IMR-90 (cell line): ENCODE measurements at regions not wholly inside any gene's neighbourhood (a gene's known extent, or its start where the extent isn't known, plus 50 kb on each side); places are given as distances from the start of the nearest gene placed in this dataset.

Experiments
- ATAC-seq: fragments of 200-7000 bp; cut with Tn5 transposase; 2 replicates; pipeline ENCODE4 v1.9.1; 2020; ENCODE audit warnings: low read depth, mild to moderate bottlenecking, moderate library complexity
- BruUV-seq: library from RNA; stranded (reverse); fragments of 400-500 nt; replicated peaks from 2 replicates; lab custom pipeline; 2021; lab: Mats Ljungman, UMichigan
- CTCF ChIA-PET: fragments of 300-600 bp; formaldehyde crosslinking; extraction: SDS; loops from one replicate; lab custom pipeline; 2021; ENCODE audit warnings: antibody characterized with exemption; lab: Yijun Ruan, JAX
- POLR2A ChIA-PET: fragments of 300-600 bp; sonication (Branson Sonifier 250); formaldehyde crosslinking; loops from one replicate; lab custom pipeline; 2022; ENCODE audit warnings: antibody characterized with exemption; ENCODE audit not compliant: unreplicated experiment; lab: Charles Lee
- DNase-seq: peaks from one replicate; pipeline ENCODE4 v3.0.0; 2013
- H2AFZ ChIP-seq: replicated peaks from 2 replicates; pipeline ENCODE3; 2013; ENCODE audit warnings: low read length, mild to moderate bottlenecking; ENCODE audit not compliant: poor library complexity
- H2AK5ac ChIP-seq: 2 replicates; pipeline ENCODE4 v1.6.1; 2013; ENCODE audit warnings: low read depth, low read length, inconsistent platforms
- H2AK9ac ChIP-seq: replicated peaks from 2 replicates; pipeline ENCODE3; 2013; ENCODE audit warnings: mild to moderate bottlenecking, low read depth, low read length, moderate library complexity; ENCODE audit not compliant: poor library complexity
- H2BK120ac ChIP-seq: 2 replicates; pipeline ENCODE4 v1.6.1; 2013; ENCODE audit warnings: low read depth, low read length, inconsistent platforms
- H2BK15ac ChIP-seq: 3 replicates; pipeline ENCODE4 v1.6.1; 2013; ENCODE audit warnings: low read depth, low read length, inconsistent platforms
- H2BK20ac ChIP-seq: 2 replicates; pipeline ENCODE4 v1.6.1; 2013; ENCODE audit warnings: low read depth, mild to moderate bottlenecking, inconsistent platforms, low read length, moderate library complexity
- H2BK5ac ChIP-seq: 2 replicates; pipeline ENCODE4 v1.6.1; 2013; ENCODE audit warnings: mild to moderate bottlenecking, low read depth, low read length, inconsistent platforms; ENCODE audit not compliant: poor library complexity, severe bottlenecking
- H3K14ac ChIP-seq: replicated peaks from 2 replicates; pipeline ENCODE4 v1.6.1; 2013; ENCODE audit warnings: low read depth, low read length, inconsistent platforms
- H3K18ac ChIP-seq: 2 replicates; pipeline ENCODE4 v1.6.1; 2013; ENCODE audit warnings: low read depth, low read length, control low read depth
- H3K23ac ChIP-seq: 2 replicates; pipeline ENCODE4 v1.6.1; 2013; ENCODE audit warnings: low read depth, low read length, inconsistent platforms
- H3K27ac ChIP-seq: 2 replicates; pipeline ENCODE4 v1.5.1; 2013; ENCODE audit warnings: mild to moderate bottlenecking, control low read depth, low read length; ENCODE audit not compliant: insufficient read depth
- H3K27me3 ChIP-seq: 2 replicates; pipeline ENCODE4 v1.6.1; 2013; ENCODE audit warnings: low read length; ENCODE audit not compliant: control insufficient read depth, insufficient read depth
- H3K36me3 ChIP-seq: 2 replicates; pipeline ENCODE4 v1.6.1; 2013; ENCODE audit warnings: low read length, mixed read lengths; ENCODE audit not compliant: control insufficient read depth, insufficient read depth
- H3K4ac ChIP-seq: 2 replicates; pipeline ENCODE4 v1.6.1; 2013; ENCODE audit warnings: low read depth, low read length, inconsistent platforms
- H3K4me1 ChIP-seq: 2 replicates; pipeline ENCODE4 v1.6.1; 2013; ENCODE audit warnings: low read length, mixed read lengths; ENCODE audit not compliant: control insufficient read depth, insufficient read depth
- H3K4me2 ChIP-seq: 2 replicates; pipeline ENCODE4 v1.6.1; 2013; ENCODE audit warnings: low read depth, mild to moderate bottlenecking, control low read depth, low read length, moderate library complexity
- H3K4me3 ChIP-seq: 2 replicates; pipeline ENCODE4 v1.5.1; 2013; ENCODE audit warnings: low read depth, mild to moderate bottlenecking, control low read depth, low read length, moderate library complexity; ENCODE audit not compliant: insufficient read depth
- H3K56ac ChIP-seq: 2 replicates; pipeline ENCODE4 v1.6.1; 2013; ENCODE audit warnings: low read length, inconsistent platforms; ENCODE audit not compliant: insufficient read depth; ENCODE audit errors: extremely low read depth
- H3K79me1 ChIP-seq, 2 experiments: 2 replicates each; pipeline ENCODE4 v1.6.1; 2013; ENCODE audit warnings: low read length in 2 of 2, inconsistent platforms in 1 of 2, low read depth in 1 of 2
- H3K9ac ChIP-seq: 2 replicates; pipeline ENCODE4 v1.6.1; 2013; ENCODE audit warnings: low read depth, low read length, control low read depth
- H3K9me1 ChIP-seq: 2 replicates; pipeline ENCODE4 v1.6.1; 2013; ENCODE audit warnings: low read length, inconsistent platforms; ENCODE audit not compliant: insufficient read depth
- H3K9me3 ChIP-seq: 2 replicates; pipeline ENCODE4 v1.6.1; 2013; ENCODE audit warnings: low read length; ENCODE audit not compliant: control insufficient read depth, insufficient read depth
- H4K20me1 ChIP-seq: 2 replicates; pipeline ENCODE4 v1.6.1; 2013; ENCODE audit warnings: low read length, inconsistent platforms; ENCODE audit not compliant: insufficient read depth
- H4K5ac ChIP-seq: 2 replicates; pipeline ENCODE4 v1.6.1; 2013; ENCODE audit warnings: mild to moderate bottlenecking, low read depth, low read length, control low read depth
- H4K8ac ChIP-seq, 2 experiments: 2 replicates each; pipeline ENCODE4 v1.6.1; 2013; ENCODE audit warnings: low read depth in 2 of 2, low read length in 2 of 2, control low read depth in 1 of 2, inconsistent platforms in 1 of 2
- H4K91ac ChIP-seq: 2 replicates; pipeline ENCODE4 v1.6.1; 2013; ENCODE audit warnings: low read depth, low read length, inconsistent platforms; ENCODE audit not compliant: insufficient read depth
- BHLHE40 ChIP-seq: fragments of 150-350 bp; IDR thresholded peaks from 2 replicates; pipeline ENCODE4 v1.6.1; 2016; ENCODE audit warnings: mild to moderate bottlenecking, low read depth, low read length
- CEBPB ChIP-seq: IDR thresholded peaks from 2 replicates; pipeline ENCODE4 v1.6.1; 2012; ENCODE audit warnings: low read depth, low read length, improper control_type of control experiment
- CHD1 ChIP-seq: IDR thresholded peaks from 2 replicates; pipeline ENCODE4 v1.6.1; 2012; ENCODE audit warnings: low read depth, low read length, improper control_type of control experiment
- CTCF ChIP-seq: conservative IDR thresholded peaks from 2 replicates; pipeline ENCODE4 v1.5.1; 2012; ENCODE audit warnings: mild to moderate bottlenecking, low read depth, low read length, improper control_type of control experiment
- ELK1 ChIP-seq: fragments of 150-350 bp; IDR thresholded peaks from 2 replicates; pipeline ENCODE4 v1.6.1; 2016; ENCODE audit warnings: low read depth, mild to moderate bottlenecking, low read length, moderate library complexity, borderline replicate concordance
- FOS ChIP-seq: fragments of 150-350 bp; IDR thresholded peaks from 2 replicates; pipeline ENCODE4 v1.6.1; 2016; ENCODE audit warnings: low read depth, low read length
- MAFK ChIP-seq: IDR thresholded peaks from 2 replicates; pipeline ENCODE4 v1.6.1; 2012; ENCODE audit warnings: low read depth, low read length, improper control_type of control experiment
- MAZ ChIP-seq: IDR thresholded peaks from 2 replicates; pipeline ENCODE4 v1.6.1; 2012; ENCODE audit warnings: low read depth, mild to moderate bottlenecking, low read length, improper control_type of control experiment, moderate library complexity, borderline replicate concordance
- MXI1 ChIP-seq: IDR thresholded peaks from 2 replicates; pipeline ENCODE4 v1.6.1; 2012; ENCODE audit warnings: low read depth, mild to moderate bottlenecking, low read length, moderate library complexity, borderline replicate concordance
- NFE2L2 ChIP-seq: fragments of 150-350 bp; IDR thresholded peaks from 2 replicates; pipeline ENCODE4 v1.6.1; 2016; ENCODE audit warnings: low read depth, mild to moderate bottlenecking, low read length
- POLR2A ChIP-seq: IDR thresholded peaks from 2 replicates; pipeline ENCODE4 v1.6.1; 2012; ENCODE audit warnings: mild to moderate bottlenecking, low read depth, low read length
- RAD21 ChIP-seq: IDR thresholded peaks from 2 replicates; pipeline ENCODE4 v1.6.1; 2012; ENCODE audit warnings: low read length, improper control_type of control experiment
- RCOR1 ChIP-seq: IDR thresholded peaks from 2 replicates; pipeline ENCODE4 v1.6.1; 2012; ENCODE audit warnings: mild to moderate bottlenecking, low read length, improper control_type of control experiment; ENCODE audit not compliant: insufficient replicate concordance
- SMC3 ChIP-seq: fragments of 150-350 bp; IDR thresholded peaks from 2 replicates; pipeline ENCODE4 v1.6.1; 2016; ENCODE audit warnings: low read depth, mild to moderate bottlenecking, antibody characterized with exemption, low read length, moderate library complexity
- USF2 ChIP-seq: fragments of 150-350 bp; IDR thresholded peaks from 2 replicates; pipeline ENCODE4 v1.6.1; 2017; ENCODE audit warnings: mild to moderate bottlenecking, antibody characterized with exemption, low read length, low read depth
- WGBS, 2 experiments: methylation state at CpG; one replicate each; pipeline versions ENCODE4 v1.1.5 to v1.1.7; 2013; ENCODE audit warnings: missing lambda C conversion rate in 2 of 2; ENCODE audit not compliant: insufficient read length in 1 of 2; ENCODE audit errors: extremely low coverage in 2 of 2; 5-methylcytosine and 5-hydroxymethylcytosine counted together
- dilution Hi-C: fragments of 300-500 bp; cut with HindIII; formaldehyde crosslinking; loops from one replicate; pipeline ENCODE4 v1.14.3; 2018; ENCODE audit warnings: low sequenced_read_pairs; ENCODE audit not compliant: unreplicated experiment
- in situ Hi-C: fragments of 300-500 bp; cut with MboI; formaldehyde crosslinking; loops from 3 replicates; pipeline ENCODE4 v1.14.3; 2019; ENCODE audit warnings: low sequenced_read_pairs, inconsistent platforms, mixed read lengths
- intact Hi-C: fragments of 100-400 bp; cut with micrococcal nuclease; formaldehyde crosslinking; loops from 2 replicates; pipeline ENCODE4 v1.10.0; 2022

GRCh38 chr5:143887903-143888665 lies 76.1 kb downstream of the HMHB1 start:
- Histone ChIP-seq H4K8ac (peak overlapping the region; percentile 14 to 83; a peak in 2 of 4 replicates), H2BK5ac (peak overlapping the region; percentile 88), H4K5ac (peak overlapping the region; percentile 27; the same call in 1 of the 2 replicates), H3K4me3 (no peak overlapping the region), H2AK5ac (peak overlapping the region; percentile 40; the same call in 1 of the 2 replicates), H3K9ac (no peak overlapping the region), H3K27ac (no peak overlapping the region), H3K79me1 (no peaks in the 10 kb centered on the region), H3K56ac (no peak overlapping the region), H3K9me1 (peaks cover 6% of the 10 kb centered on the region; the same call in 1 of the 2 replicates), H3K36me3 (no peaks in the 10 kb centered on the region), H3K23ac (peak overlapping the region; percentile 83), H4K91ac (0 out of 2 replicates have a peak overlapping the region, but pooled peaks have one; percentile 18), H3K14ac (peak overlapping the region; percentile 79), H3K9me3 (no peaks in the 10 kb centered on the region), H3K27me3 (no peaks in the 10 kb centered on the region), H3K4me2 (peak overlapping the region; percentile 46; the same call in 1 of the 2 replicates), H2AK9ac (no peak overlapping the region), H2BK120ac (peak overlapping the region; percentile 78), H3K4me1 (peaks cover 17% of the 10 kb centered on the region), H4K20me1 (no peaks in the 10 kb centered on the region), H2AFZ (peak overlapping the region; percentile 83), H2BK20ac (peak overlapping the region; percentile 81), H3K18ac (peak overlapping the region; percentile 74; the same call in 1 of the 2 replicates), H2BK15ac (peak overlapping the region; percentile 82; the same call in 2 of the 3 replicates), H3K4ac (peak overlapping the region; percentile 58)
- ChIA-PET CTCF (no interaction called here), POLR2A (no interaction called here)
- intact Hi-C loops (no loop called here), in situ Hi-C loops (no loop called here), dilution Hi-C loops (no loop called here)
- BruUV-seq = no TSS peak
- DNase-seq (peak; percentile 75), ATAC-seq (peak; percentile 68)
- TF ChIP-seq CEBPB (no peak), RAD21 (no peak), FOS (no peak), BHLHE40 (no peak), CHD1 (no peak), MAFK (no peak), MXI1 (no peak), MAZ (no peak), ELK1 (no peak), RCOR1 (no peak), SMC3 (no peak), POLR2A (no peak), CTCF (no peak), NFE2L2 (no peak), USF2 (no peak)
- WGBS, 2 experiments = no CpG with 5 or more reads among the region's 5 CpGs
